Transverse colon (tissue), 4 donors: ENCODE measurements at regions not wholly inside any gene's neighbourhood (a gene's known extent, or its start where the extent isn't known, plus 50 kb on each side); places are given as distances from the start of the nearest gene placed in this dataset.

Experiments
- DNase-seq: peaks from one replicate; pipeline ENCODE4 v3.0.0-alpha.2; 2019
- H3K27ac ChIP-seq, 4 donors: fragments of 200-600 bp; sonication (generic); 2 replicates each; pipeline ENCODE4 v1.5.1; 2016 to 2018; ENCODE audit warnings: inconsistent platforms in 4 of 4
- H3K27me3 ChIP-seq: fragments of 200-600 bp; sonication (generic); 2 replicates; pipeline ENCODE4 v1.5.1; 2017; ENCODE audit warnings: inconsistent platforms
- H3K36me3 ChIP-seq, 4 donors: fragments of 200-600 bp; sonication (generic); 2 replicates each; pipeline ENCODE4 v1.5.1; 2017 to 2019; ENCODE audit warnings: inconsistent platforms in 4 of 4
- H3K4me1 ChIP-seq, 4 donors: fragments of 200-600 bp; sonication (generic); 2 replicates each; pipeline ENCODE4 v1.5.1; 2017 to 2020; ENCODE audit warnings: inconsistent platforms in 4 of 4
- H3K4me3 ChIP-seq, 4 donors: fragments of 200-600 bp; sonication (generic); 1 replicate in 1 of 4; 2 replicates in 3 of 4; pipeline versions ENCODE4 v1.5.1 to v1.6.1; 2017 to 2019; ENCODE audit warnings: inconsistent platforms in 4 of 4
- H3K9me3 ChIP-seq, 2 donors: fragments of 200-600 bp; sonication (generic); 2 replicates each; pipeline ENCODE4 v1.5.1; 2017 to 2019; ENCODE audit warnings: inconsistent platforms in 2 of 2
- EP300 ChIP-seq: sonication (generic); formaldehyde crosslinking; IDR thresholded peaks from one replicate; pipeline ENCODE4 v1.6.1; 2017; ENCODE audit warnings: antibody characterized with exemption, low read depth
- POLR2A ChIP-seq: fragments of 450-650 bp; IDR thresholded peaks from one replicate; pipeline ENCODE4 v1.6.1; 2016; ENCODE audit warnings: antibody characterized with exemption, mild to moderate bottlenecking, moderate library complexity
- POLR2AphosphoS5 ChIP-seq, 3 donors: sonication (generic); formaldehyde crosslinking; IDR thresholded peaks; one replicate each; pipeline ENCODE4 v1.6.1; 2016; ENCODE audit warnings: antibody characterized with exemption in 3 of 3
- WGBS, 2 donors: methylation state at CpG; one replicate each; pipeline ENCODE4 v1.1.5; 2018; ENCODE audit warnings: low coverage in 1 of 2; 5-methylcytosine and 5-hydroxymethylcytosine counted together
- in situ Hi-C, 4 donors: fragments of 200-750 bp; cut with MboI; loops; one replicate each; pipeline versions ENCODE4 v1.15.0 to v1.15.1; 2017; ENCODE audit warnings: low sequenced_read_pairs in 3 of 4, low pct_ligation_motif_present in 1 of 4, low pct_unique_long_range_greater_than_20kb in 1 of 4
- intact Hi-C: fragments of 100-400 bp; cut with DNase I; formaldehyde crosslinking; loops from one replicate; pipeline ENCODE4 v1.15.1; 2023; ENCODE audit warnings: low total_unique reads
- TF ChIP-seq, protein P1 (sequence below), 5 experiments: fragments of 200-600 bp in 3 of 5; fragments of 450-650 bp in 2 of 5; sonication (generic) in 3 of 5; IDR thresholded peaks; 1 replicate in 2 of 5; 2 replicates in 3 of 5; pipeline ENCODE4 v1.5.1; 2016 to 2017; ENCODE audit warnings: antibody characterized with exemption in 5 of 5, inconsistent platforms in 3 of 5, mild to moderate bottlenecking in 2 of 5, moderate library complexity in 1 of 5

GRCh38 chr2:12051831-12052230 is 305.4 kb downstream of the LPIN1 start:
- H3K9me3 ChIP-seq, result no peaks in the 10 kb centered on the region
- no peaks in the 10 kb centered on the region for H3K36me3 ChIP-seq
- in situ Hi-C loops (no loop called here), intact Hi-C loops (no loop called here)
- H3K27me3 ChIP-seq, result no peaks in the 10 kb centered on the region
- TF ChIP-seq, protein P1, sequence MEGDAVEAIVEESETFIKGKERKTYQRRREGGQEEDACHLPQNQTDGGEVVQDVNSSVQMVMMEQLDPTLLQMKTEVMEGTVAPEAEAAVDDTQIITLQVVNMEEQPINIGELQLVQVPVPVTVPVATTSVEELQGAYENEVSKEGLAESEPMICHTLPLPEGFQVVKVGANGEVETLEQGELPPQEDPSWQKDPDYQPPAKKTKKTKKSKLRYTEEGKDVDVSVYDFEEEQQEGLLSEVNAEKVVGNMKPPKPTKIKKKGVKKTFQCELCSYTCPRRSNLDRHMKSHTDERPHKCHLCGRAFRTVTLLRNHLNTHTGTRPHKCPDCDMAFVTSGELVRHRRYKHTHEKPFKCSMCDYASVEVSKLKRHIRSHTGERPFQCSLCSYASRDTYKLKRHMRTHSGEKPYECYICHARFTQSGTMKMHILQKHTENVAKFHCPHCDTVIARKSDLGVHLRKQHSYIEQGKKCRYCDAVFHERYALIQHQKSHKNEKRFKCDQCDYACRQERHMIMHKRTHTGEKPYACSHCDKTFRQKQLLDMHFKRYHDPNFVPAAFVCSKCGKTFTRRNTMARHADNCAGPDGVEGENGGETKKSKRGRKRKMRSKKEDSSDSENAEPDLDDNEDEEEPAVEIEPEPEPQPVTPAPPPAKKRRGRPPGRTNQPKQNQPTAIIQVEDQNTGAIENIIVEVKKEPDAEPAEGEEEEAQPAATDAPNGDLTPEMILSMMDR (IDR thresholded peaks at IDR 0.05), result no peak
- TF ChIP-seq POLR2A (no peak), EP300 (no peak), POLR2AphosphoS5 (IDR thresholded peaks at IDR 0.05) (no peak)
- H3K4me1 ChIP-seq, result peaks cover 0 to 1% (median 0%) of the 10 kb centered on the region in 4 donors
- no peak overlapping the region for H3K4me3 ChIP-seq
- 76 to 85% methylated on average over 2 of the region's 2 CpGs for WGBS, 2 donors
- H3K27ac ChIP-seq, result no peak overlapping the region
- no peak for DNase-seq

DNA sequence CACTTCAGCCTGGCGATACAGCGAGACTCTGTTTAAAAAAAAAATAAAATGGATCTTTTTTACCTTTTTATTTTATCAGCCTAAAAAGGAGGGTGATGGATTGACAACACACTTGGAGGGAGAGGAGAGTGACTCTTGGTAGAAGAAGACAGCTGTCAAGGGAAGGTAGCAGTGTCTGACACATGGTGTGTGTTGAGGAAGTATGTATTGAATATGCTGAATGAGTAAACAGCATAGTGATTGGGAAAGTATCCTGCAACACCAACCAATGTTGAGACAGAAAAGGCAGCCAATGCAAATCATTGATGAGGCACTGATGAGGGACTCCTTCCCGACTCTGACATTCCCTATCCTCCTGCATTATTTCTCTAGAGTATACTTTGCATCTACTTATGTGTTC is 306.4 kb downstream of the LPIN1 start:
- Histone ChIP-seq H3K27me3 (no peaks in the 10 kb centered on the region), H3K27ac (no peak overlapping the region), H3K36me3 (no peaks in the 10 kb centered on the region), H3K4me3 (no peak overlapping the region), H3K9me3 (no peaks in the 10 kb centered on the region), H3K4me1 (peaks cover 0 to 3% (median 0%) of the 10 kb centered on the region in 4 donors)
- TF ChIP-seq, protein P1 (IDR thresholded peaks at IDR 0.05), result no peak
- TF ChIP-seq POLR2AphosphoS5 (IDR thresholded peaks at IDR 0.05), result no peak
- no peak for TF ChIP-seq EP300
- no peak for TF ChIP-seq POLR2A
- in situ Hi-C loops (no loop called here), intact Hi-C loops (no loop called here)
- no peak for DNase-seq
- 86 to 95% methylated on average over 3 of the region's 3 CpGs for WGBS, 2 donors

- Histone ChIP-seq H3K27ac (no peak overlapping the region), H3K9me3 (no peaks in the 10 kb centered on the region), H3K4me1 (peaks cover 0 to 5% (median 0%) of the 10 kb centered on the region in 4 donors), H3K27me3 (no peaks in the 10 kb centered on the region), H3K4me3 (no peak overlapping the region), H3K36me3 (no peaks in the 10 kb centered on the region)
- 68 to 70% methylated on average over 3 of the region's 3 CpGs for WGBS, 2 donors
- no peak for DNase-seq
- TF ChIP-seq, protein P1 (IDR thresholded peaks at IDR 0.05), result no peak
- TF ChIP-seq POLR2AphosphoS5 (IDR thresholded peaks at IDR 0.05), result no peak
- TF ChIP-seq EP300, result no peak
- no peak for TF ChIP-seq POLR2A
- in situ Hi-C loops (no loop called here), intact Hi-C loops (no loop called here)
These were observed 308.7 kb downstream of the LPIN1 start for GRCh38 chr2:12054956-12055618.

DNA sequence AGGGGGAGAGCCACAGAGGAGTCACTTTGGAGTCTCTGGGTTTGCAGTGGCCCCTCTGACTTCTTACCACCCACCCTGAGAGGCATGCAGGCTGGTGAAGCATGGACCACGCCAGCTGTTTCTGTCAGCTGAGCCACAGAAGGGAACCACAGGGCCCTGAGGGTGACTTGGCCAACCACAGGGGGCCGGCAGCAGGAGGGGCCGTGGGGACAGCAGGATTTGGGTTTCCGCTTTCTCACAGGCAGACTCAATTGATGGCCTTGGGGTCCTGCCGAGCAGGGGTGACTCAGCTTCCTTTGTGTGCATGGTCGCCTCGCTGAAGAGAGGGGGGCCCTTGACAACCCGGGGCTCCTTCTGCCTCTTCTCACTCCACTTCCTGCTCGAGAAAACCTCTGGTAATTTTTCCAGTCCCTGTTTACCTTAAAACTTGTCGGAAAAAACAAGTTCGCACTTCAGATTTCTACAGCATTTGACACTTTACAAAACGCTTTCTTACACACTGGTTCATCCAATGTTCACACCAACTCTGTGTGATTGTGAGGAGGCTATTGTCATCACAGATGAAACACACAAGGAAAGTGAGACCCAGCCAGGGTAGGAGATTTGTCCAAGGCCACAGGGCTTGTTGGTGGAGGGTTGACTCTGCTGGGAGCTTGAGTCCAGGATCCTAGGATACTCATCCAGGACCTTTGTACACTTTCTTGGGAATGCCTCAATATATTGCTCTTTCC is 311.2 kb downstream of the LPIN1 start:
- Histone ChIP-seq H3K4me1 (peaks cover 0 to 11% (median 0%) of the 10 kb centered on the region in 4 donors), H3K36me3 (no peaks in the 10 kb centered on the region), H3K4me3 (no peak overlapping the region), H3K27ac (no peak overlapping the region), H3K9me3 (no peaks in the 10 kb centered on the region), H3K27me3 (no peaks in the 10 kb centered on the region)
- intact Hi-C loops (no loop called here), in situ Hi-C loops (no loop called here)
- TF ChIP-seq, protein P1 (IDR thresholded peaks at IDR 0.05), result no peak
- TF ChIP-seq POLR2AphosphoS5 (IDR thresholded peaks at IDR 0.05) (no peak), EP300 (no peak), POLR2A (no peak)
- peak; percentile 41 for DNase-seq
- WGBS, 2 donors, result 59% methylated on average over 12 of the region's 12 CpGs; no CpG with 5 or more reads in 1 of the 2 donors
